ENCODE measurements at regions not wholly inside any gene's neighbourhood (a gene's known extent, or its start where the extent isn't known, plus 50 kb on each side); places are given as distances from the start of the nearest gene placed in this dataset.

DNA sequence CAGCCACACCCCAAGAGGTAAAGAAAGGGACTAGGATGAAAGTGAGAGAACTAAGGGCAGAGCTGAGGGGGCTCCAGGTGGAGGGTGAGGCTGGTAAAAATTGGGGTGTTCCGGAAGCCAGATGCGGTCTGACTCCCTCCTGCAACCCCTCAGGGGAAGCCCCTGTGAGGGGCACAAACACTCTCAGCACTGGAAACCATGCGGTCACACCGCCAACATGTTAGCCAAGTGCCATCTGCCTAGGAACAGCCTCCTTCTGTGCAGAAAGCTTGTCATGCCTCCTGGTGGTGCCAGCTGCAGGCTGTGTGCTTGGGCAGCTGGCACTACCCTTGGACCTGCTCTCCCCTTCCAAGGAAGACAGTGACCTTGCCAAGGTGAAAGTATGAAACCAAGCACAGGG is 83.5 kb upstream of the RPL38 start:
- TF ChIP-seq, protein P1, sequence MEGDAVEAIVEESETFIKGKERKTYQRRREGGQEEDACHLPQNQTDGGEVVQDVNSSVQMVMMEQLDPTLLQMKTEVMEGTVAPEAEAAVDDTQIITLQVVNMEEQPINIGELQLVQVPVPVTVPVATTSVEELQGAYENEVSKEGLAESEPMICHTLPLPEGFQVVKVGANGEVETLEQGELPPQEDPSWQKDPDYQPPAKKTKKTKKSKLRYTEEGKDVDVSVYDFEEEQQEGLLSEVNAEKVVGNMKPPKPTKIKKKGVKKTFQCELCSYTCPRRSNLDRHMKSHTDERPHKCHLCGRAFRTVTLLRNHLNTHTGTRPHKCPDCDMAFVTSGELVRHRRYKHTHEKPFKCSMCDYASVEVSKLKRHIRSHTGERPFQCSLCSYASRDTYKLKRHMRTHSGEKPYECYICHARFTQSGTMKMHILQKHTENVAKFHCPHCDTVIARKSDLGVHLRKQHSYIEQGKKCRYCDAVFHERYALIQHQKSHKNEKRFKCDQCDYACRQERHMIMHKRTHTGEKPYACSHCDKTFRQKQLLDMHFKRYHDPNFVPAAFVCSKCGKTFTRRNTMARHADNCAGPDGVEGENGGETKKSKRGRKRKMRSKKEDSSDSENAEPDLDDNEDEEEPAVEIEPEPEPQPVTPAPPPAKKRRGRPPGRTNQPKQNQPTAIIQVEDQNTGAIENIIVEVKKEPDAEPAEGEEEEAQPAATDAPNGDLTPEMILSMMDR (IDR thresholded peaks at IDR 0.05 in 2 of 3, conservative IDR thresholded peaks at IDR 0.05 in 1 of 3; ENCODE audit: borderline replicate concordance in 1 of 3, insufficient read depth in 1 of 3, low read depth in 2 of 3, low read length in 2 of 3): no peak
- TF ChIP-seq POLR2A (IDR thresholded peaks at IDR 0.05; ENCODE audit: borderline replicate concordance, extremely low read depth, insufficient read depth, insufficient read length) (no peak), EGR1 (IDR thresholded peaks at IDR 0.05; ENCODE audit: low read depth) (no peak), RAD21 (IDR thresholded peaks at IDR 0.05; ENCODE audit: low read depth) (no peak), SRF (IDR thresholded peaks at IDR 0.05; ENCODE audit: low read depth) (no peak), EZH2 (IDR thresholded peaks at IDR 0.05) (no peak)
- TF ChIP-seq, protein P2, sequence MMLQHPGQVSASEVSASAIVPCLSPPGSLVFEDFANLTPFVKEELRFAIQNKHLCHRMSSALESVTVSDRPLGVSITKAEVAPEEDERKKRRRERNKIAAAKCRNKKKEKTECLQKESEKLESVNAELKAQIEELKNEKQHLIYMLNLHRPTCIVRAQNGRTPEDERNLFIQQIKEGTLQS (IDR thresholded peaks at IDR 0.05): no peak

Measured in HCT116 (cell line).